ENCODE measurements at regions not wholly inside any gene's neighbourhood (a gene's known extent, or its start where the extent isn't known, plus 50 kb on each side); places are given as distances from the start of the nearest gene placed in this dataset.

DNA sequence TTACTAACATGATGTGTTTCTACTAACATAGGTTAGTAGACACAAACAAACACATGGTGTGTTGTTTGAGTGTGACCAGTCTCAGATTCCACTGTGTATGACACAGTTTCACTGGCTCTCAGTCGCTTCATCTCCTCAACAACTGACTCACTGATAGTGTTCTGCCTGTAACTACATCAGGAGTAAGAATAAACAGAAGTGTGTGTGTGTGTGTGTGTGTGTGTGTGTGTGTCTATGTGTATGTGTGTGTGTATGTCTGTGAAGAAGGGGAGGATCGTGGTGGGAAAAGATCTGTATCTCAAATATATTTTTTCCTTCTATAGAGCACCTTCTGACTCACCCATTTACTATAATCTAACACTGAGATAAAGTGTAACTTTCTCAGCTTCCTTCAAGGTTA lies 391.0 kb downstream of the PTPRC start:
- TF ChIP-seq, protein P1, sequence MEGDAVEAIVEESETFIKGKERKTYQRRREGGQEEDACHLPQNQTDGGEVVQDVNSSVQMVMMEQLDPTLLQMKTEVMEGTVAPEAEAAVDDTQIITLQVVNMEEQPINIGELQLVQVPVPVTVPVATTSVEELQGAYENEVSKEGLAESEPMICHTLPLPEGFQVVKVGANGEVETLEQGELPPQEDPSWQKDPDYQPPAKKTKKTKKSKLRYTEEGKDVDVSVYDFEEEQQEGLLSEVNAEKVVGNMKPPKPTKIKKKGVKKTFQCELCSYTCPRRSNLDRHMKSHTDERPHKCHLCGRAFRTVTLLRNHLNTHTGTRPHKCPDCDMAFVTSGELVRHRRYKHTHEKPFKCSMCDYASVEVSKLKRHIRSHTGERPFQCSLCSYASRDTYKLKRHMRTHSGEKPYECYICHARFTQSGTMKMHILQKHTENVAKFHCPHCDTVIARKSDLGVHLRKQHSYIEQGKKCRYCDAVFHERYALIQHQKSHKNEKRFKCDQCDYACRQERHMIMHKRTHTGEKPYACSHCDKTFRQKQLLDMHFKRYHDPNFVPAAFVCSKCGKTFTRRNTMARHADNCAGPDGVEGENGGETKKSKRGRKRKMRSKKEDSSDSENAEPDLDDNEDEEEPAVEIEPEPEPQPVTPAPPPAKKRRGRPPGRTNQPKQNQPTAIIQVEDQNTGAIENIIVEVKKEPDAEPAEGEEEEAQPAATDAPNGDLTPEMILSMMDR (IDR thresholded peaks at IDR 0.05): no peak
- TF ChIP-seq POLR2A (IDR thresholded peaks at IDR 0.05; ENCODE audit: low read depth): no peak
